VCaP (cell line): ENCODE measurements at regions not wholly inside any gene's neighbourhood (a gene's known extent, or its start where the extent isn't known, plus 50 kb on each side); places are given as distances from the start of the nearest gene placed in this dataset.

Source experiments
- H3K27ac ChIP-seq: fragments of 450-650 bp; 2 replicates; pipeline ENCODE4 v1.5.1; 2017
- TF ChIP-seq, protein P1 (sequence below): fragments of 450-650 bp; conservative IDR thresholded peaks from 2 replicates; pipeline ENCODE4 v1.5.1; 2017; ENCODE audit warnings: mild to moderate bottlenecking, moderate library complexity

DNA sequence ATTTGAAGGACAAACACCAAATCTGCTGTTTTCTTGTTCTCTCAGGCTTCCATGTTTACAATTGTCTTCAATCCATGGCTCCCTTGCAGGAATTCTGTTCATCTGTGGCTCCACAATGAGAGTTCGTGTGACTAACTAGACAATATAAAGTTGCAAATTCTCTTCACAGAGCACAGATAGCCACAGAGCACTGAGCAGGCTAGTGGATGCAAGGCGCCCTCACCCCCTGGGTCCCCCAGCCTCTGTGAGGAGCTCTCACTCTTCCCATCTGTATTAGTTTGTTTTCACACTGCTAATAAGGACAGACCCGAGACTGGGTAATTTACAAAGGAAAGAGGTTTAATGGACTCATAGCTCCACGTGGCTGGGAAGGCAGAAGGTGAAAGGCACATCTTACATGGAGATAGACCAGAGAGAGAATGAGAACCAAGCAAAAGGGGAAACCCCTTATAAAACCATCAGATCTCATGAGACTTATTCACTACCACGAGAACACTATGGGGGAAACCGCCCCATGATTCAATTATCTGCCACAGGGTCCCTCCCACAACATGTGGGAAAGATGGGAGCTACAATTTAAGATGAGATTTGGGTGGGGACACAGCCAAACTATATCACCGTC is 82.5 kb upstream of the STX18 start:
- TF ChIP-seq, protein P1, sequence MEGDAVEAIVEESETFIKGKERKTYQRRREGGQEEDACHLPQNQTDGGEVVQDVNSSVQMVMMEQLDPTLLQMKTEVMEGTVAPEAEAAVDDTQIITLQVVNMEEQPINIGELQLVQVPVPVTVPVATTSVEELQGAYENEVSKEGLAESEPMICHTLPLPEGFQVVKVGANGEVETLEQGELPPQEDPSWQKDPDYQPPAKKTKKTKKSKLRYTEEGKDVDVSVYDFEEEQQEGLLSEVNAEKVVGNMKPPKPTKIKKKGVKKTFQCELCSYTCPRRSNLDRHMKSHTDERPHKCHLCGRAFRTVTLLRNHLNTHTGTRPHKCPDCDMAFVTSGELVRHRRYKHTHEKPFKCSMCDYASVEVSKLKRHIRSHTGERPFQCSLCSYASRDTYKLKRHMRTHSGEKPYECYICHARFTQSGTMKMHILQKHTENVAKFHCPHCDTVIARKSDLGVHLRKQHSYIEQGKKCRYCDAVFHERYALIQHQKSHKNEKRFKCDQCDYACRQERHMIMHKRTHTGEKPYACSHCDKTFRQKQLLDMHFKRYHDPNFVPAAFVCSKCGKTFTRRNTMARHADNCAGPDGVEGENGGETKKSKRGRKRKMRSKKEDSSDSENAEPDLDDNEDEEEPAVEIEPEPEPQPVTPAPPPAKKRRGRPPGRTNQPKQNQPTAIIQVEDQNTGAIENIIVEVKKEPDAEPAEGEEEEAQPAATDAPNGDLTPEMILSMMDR, result no peak
- no peak overlapping the region for H3K27ac ChIP-seq

- H3K27ac ChIP-seq, result no peak overlapping the region
- TF ChIP-seq, protein P1, result no peak
These were observed 78.0 kb upstream of the STX18 start for GRCh38 chr4:4619821-4620220.

DNA sequence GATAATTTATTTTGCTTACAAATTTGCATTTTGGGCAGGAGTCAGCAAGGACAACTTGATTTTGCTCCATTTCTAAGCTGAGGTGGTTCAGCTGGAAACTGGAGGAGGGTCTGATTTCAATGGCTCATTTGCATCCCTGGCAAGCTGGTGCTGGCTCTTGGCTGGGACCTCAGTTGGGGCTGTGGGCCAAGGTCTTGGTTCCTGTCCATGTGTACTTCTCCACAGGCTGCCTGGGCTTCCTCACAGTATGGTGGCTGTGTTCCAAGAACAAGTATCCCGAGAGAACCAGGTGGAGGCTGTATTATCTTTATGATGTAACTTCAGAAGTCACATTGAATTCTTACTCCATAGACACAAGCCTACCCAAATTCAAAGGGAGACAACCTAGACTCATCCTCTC is 77.0 kb upstream of the STX18 start:
- TF ChIP-seq, protein P1, result no peak
- no peak overlapping the region for H3K27ac ChIP-seq

GRCh38 chr4:4614925-4615678 is 73.3 kb upstream of the STX18 start:
- H3K27ac ChIP-seq, result no peak overlapping the region
- TF ChIP-seq, protein P1, result no peak

DNA sequence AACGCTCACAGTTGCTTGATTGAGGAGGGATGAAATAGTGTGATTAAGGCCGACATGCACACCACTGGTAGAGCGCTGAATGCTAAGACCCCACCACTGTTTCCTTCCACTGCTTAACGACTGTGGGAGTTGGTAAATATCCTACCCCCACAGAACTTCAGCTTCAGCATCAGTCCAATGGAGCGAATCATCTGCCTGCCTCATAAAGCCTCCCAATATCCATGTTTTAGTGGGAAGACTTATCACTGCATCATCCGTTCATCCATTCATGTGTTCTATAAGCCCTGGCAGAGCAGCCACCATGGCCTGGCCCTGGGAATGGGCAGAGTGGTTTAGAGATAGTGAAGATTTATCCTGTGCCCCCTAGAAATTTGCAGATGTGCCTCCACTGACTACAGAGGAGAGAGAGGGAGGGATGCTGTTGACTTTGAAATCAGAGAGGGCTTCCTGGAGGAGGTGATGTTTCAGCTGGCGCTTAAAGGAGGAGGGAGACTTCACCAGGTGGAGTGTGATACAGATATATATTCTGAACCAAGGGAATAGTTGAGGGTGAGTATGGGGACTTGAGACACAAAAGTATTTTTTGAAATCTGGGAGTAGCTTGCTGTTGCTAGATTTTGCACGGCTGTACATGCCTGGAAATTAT is 71.9 kb upstream of the STX18 start:
- TF ChIP-seq, protein P1, result no peak
- H3K27ac ChIP-seq, result no peak overlapping the region

DNA sequence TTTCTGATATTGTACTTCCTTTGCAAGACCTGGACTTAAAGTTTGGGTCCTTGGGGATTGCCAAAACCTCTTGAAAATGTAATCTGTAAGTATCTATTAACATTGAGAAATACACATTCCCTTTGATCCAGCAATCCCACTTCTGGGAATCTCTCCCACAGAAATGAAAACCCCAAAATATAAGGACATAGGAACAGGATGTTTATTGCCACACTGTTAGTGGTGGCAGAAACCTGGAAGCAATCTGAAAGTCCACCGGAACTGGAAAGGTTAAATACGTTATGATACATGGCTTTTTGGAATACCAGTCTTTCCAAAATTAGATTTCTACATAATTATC is 71.2 kb upstream of the STX18 start:
- TF ChIP-seq, protein P1, result no peak
- no peak overlapping the region for H3K27ac ChIP-seq

- H3K27ac ChIP-seq, result no peak overlapping the region
- TF ChIP-seq, protein P1, result no peak
These were observed 68.8 kb upstream of the STX18 start for GRCh38 chr4:4610672-4611071.
